GM19468 (cell line): ENCODE measurements at regions not wholly inside any gene's neighbourhood (a gene's known extent, or its start where the extent isn't known, plus 50 kb on each side); places are given as distances from the start of the nearest gene placed in this dataset.
A peak's percentile ranks its signal among the peaks of the same experiment; 100 is the strongest.

Source experiments
- ATAC-seq: cut with Tn5 transposase; IDR thresholded peaks from one replicate; pipeline ENCODE4 v1.9.1; 2021; ENCODE audit warnings: mild to moderate bottlenecking, moderate library complexity, moderate number of reproducible peaks; ENCODE audit not compliant: unreplicated experiment; ENCODE audit errors: extremely low read depth

- ATAC-seq = no peak
Observed at GRCh38 chr18:67381608-67382150, 134.8 kb downstream of the DSEL start.

- no peak for ATAC-seq
Observed at GRCh38 chr18:67380867-67381266, 135.7 kb downstream of the DSEL start.

GRCh38 chr18:67379981-67380380 lies 136.5 kb downstream of the DSEL start:
- no peak for ATAC-seq

- ATAC-seq = no peak
Observed at GRCh38 chr18:67376372-67376771, 140.1 kb downstream of the DSEL start.

- ATAC-seq = no peak
Observed at GRCh38 chr18:67373636-67374035, 142.9 kb downstream of the DSEL start.

- no peak for ATAC-seq
Observed at GRCh38 chr18:67367540-67367939, 149.0 kb downstream of the DSEL start.

- ATAC-seq = no peak
Observed at GRCh38 chr18:67363694-67364093, 152.8 kb downstream of the DSEL start.

GRCh38 chr18:67362906-67363305 lies 153.6 kb downstream of the DSEL start:
- ATAC-seq = no peak

GRCh38 chr18:67359873-67360838 lies 156.4 kb downstream of the DSEL start:
- peak; percentile 34 for ATAC-seq

GRCh38 chr18:67358947-67359346 lies 157.6 kb downstream of the DSEL start:
- no peak for ATAC-seq

GRCh38 chr18:67354692-67355091 lies 161.8 kb downstream of the DSEL start:
- ATAC-seq = no peak

GRCh38 chr18:67354091-67354490 lies 162.4 kb downstream of the DSEL start:
- no peak for ATAC-seq

- no peak for ATAC-seq
Observed at GRCh38 chr18:67347438-67347837, 169.1 kb downstream of the DSEL start.

- no peak for ATAC-seq
Observed at GRCh38 chr18:67342159-67342558, 174.4 kb downstream of the DSEL start.

GRCh38 chr18:67337696-67338095 lies 178.8 kb downstream of the DSEL start:
- ATAC-seq = no peak

- no peak for ATAC-seq
Observed at GRCh38 chr18:67331857-67332256, 184.7 kb downstream of the DSEL start.

- ATAC-seq = no peak
Observed at GRCh38 chr18:67319109-67319508, 197.4 kb downstream of the DSEL start.

GRCh38 chr18:67318651-67319050 lies 197.9 kb downstream of the DSEL start:
- ATAC-seq = no peak

GRCh38 chr18:67310826-67311225 lies 205.7 kb downstream of the DSEL start:
- ATAC-seq = no peak

- no peak for ATAC-seq
Observed at GRCh38 chr18:67308819-67309218, 207.7 kb downstream of the DSEL start.

GRCh38 chr18:67305466-67305865 lies 211.1 kb downstream of the DSEL start:
- ATAC-seq = no peak

GRCh38 chr18:67302043-67302442 lies 214.5 kb downstream of the DSEL start:
- ATAC-seq = no peak
